Ureter (tissue), 1 donor: ENCODE measurements at regions not wholly inside any gene's neighbourhood (a gene's known extent, or its start where the extent isn't known, plus 50 kb on each side); places are given as distances from the start of the nearest gene placed in this dataset.

ENCODE experiments used
- DNase-seq: peaks from one replicate; pipeline ENCODE4 v3.0.0-alpha.2; 2020; ENCODE audit warnings: low spot score
- donor health status: DM: yes; HTN: yes; CAD: no.

GRCh38 chr7:42858570-42858969 is 53.3 kb downstream of the C7orf25 start:
- DNase-seq: no peak

- no peak for DNase-seq
Measured at GRCh38 chr7:42856605-42856987, 55.3 kb downstream of the C7orf25 start.

- no peak for DNase-seq
Measured at GRCh38 chr7:42854571-42855118, 57.2 kb downstream of the C7orf25 start.

DNA sequence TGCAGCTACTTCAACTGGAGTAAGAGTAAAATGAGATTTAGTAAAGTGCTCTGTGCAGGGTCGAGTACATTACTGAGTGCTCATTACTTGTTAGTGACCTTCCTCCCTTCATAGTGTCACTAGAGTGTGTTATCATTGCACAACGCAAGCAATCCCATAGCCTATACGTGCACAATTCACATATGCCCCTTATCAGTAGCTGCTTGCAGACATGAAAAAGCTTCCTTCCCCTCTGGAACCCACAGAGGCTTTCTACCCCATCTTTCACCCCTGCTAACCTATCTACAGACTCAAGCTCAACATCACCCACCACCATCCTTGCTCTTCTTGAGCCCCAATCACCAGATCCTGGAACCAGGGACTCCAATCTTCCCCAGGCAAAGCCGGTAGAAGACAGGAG is 59.3 kb downstream of the C7orf25 start:
- no peak for DNase-seq

- DNase-seq: no peak
Measured at GRCh38 chr7:42843205-42843800, 68.6 kb downstream of the C7orf25 start.

GRCh38 chr7:42834676-42835075 is 77.2 kb downstream of the C7orf25 start:
- no peak for DNase-seq

GRCh38 chr7:42833411-42833810 is 78.5 kb downstream of the C7orf25 start:
- no peak for DNase-seq

GRCh38 chr7:42832667-42833066 is 79.2 kb downstream of the C7orf25 start:
- DNase-seq: no peak

DNA sequence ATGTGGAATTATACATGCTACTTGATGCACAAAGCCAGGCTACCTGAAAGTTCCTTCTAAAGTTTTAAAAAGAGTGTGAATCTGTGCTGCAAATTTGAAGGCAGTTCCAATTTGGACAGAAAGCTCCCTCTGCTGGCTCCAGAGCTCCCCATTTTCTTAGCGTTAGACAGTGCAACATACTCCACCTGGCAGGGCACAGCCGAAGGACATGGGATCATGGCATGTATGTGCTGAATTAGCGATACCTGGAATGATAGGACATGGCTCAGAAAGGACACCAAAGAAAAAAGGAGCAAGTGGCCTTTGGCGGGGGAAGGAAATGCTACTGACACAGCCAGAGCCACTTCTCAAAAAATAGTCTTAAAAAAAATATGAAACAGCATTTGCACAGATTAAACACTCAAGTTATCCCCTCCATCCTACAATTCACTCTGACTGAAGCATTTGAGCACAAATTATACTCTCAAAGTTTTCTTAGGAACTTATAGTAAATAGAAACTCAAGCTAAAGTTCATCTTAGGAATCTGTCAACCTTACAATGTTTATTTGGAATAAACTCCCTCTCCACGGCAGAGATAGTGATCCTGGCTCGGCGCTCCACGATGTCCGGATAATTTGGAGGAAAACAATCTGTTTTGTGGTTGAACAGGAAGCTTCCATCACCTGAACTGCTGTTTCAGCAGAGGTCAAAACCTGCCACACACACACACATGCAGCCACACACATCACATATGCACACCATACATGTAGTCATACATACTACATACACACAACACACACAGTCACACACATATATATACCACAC is 80.0 kb downstream of the C7orf25 start:
- DNase-seq: peak; percentile 60

- DNase-seq: no peak
Measured at GRCh38 chr7:42831006-42831717, 80.7 kb downstream of the C7orf25 start.

- no peak for DNase-seq
Measured at GRCh38 chr7:42812779-42813178, 99.1 kb downstream of the C7orf25 start.

DNA sequence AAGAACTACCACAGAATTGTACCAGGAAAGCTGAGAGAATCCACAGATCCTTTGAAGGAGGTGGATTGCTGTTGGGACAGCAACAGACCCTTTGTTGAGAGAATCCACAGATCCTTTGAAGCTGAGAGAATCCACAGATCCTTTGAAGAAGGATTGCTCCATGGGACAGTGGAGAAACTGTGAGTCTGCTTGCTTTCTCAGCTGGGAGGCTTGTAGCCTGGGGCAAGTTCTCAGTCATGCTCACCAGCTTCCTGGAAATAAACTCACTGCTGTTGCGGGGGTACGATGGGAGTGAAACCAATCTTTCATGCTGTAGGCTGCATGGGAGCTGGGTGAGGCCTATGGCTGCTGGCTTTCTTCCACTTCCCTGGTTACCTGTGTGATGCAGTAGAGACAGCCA is 106.3 kb downstream of the C7orf25 start:
- DNase-seq: no peak

DNA sequence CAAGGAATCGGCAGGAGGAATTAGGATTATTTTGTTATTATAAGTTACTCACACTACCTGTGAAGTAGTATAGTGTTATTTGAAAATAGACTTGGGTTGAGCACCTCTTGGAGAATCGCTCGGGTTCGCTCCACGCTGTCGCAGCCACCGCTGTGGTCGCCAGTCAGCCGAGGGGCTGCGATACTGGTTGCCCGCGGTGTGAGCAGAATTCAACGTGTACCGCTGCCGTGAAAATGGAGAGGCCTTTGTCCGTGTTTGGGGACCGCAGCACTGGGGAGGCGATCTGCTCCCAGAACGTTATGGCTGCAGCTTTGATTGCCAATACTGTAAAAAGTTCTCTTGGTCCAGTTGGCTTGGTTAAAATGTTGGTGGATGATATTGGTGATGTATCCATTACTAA is 117.2 kb downstream of the C7orf25 start:
- no peak for DNase-seq

- DNase-seq: no peak
Measured at GRCh38 chr7:42792841-42793240, 119.0 kb downstream of the C7orf25 start.

- DNase-seq: no peak
Measured at GRCh38 chr7:42790196-42790595, 121.7 kb downstream of the C7orf25 start.

DNA sequence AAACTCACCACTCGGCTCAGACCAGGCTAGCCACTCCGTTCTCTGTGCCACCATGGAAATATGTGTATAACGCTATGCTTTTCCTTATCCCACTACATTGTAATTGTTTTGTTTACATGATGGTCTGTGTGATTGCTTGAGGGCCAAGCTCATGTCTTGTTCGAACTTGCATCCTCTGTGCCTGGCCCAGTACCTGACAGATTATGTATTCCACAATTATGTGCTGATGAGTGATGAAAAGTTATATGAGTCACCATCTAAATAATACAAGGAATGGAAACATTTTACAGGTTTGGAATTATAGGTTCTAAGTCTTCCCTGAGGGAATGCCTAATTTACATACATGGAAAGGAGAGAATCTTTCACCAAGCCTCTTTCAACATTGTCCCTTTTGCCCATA is 137.4 kb downstream of the C7orf25 start:
- DNase-seq: no peak

DNA sequence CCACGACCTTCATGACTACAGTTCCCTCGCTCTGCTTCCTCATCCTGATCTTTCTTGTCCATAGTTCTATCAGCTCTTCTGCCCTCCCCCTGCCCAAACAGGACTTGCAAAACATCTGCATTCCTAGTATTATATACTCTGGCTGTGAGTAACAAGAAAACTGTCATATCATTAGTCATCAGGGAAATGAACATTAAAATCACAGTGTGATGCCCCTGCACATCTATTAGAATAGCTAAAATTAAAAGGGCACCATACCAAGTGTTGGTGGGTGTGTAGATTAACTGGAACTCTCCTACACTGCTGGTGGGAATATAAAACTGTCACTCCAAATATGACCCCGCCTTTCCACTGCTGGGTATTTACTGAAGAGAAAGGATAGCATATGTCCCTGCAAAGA is 141.8 kb downstream of the C7orf25 start:
- no peak for DNase-seq

DNA sequence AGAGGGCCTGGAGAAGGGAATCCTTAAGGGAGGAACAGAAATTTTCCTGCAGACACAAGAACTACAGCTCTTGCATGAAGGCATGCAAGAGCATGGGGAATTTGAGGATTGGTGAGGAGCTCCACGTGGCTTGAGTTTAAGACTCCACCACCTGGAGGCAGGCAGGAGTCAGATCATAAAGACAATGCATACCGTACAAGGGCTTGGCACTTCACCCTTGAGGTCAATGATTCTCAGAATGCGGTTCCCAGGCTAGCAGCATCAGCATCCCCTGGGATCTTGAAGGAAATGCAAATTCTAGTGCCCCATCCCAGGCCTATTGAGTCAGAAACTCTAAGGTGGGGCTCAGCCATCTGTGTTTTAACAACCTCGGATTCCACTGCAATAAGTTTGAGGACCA is 143.8 kb downstream of the C7orf25 start:
- DNase-seq: no peak

GRCh38 chr7:42766782-42767423 is 145.0 kb downstream of the C7orf25 start:
- DNase-seq: no peak

GRCh38 chr7:42765931-42766330 is 145.9 kb downstream of the C7orf25 start:
- DNase-seq: no peak

GRCh38 chr7:42763137-42763551 is 148.7 kb downstream of the C7orf25 start:
- no peak for DNase-seq

- DNase-seq: no peak
Measured at GRCh38 chr7:42761486-42761885, 150.4 kb downstream of the C7orf25 start.
